NCI-H146 treated with DMSO at 0.1 percent for 48 hours (cell line): ENCODE measurements at regions not wholly inside any gene's neighbourhood (a gene's known extent, or its start where the extent isn't known, plus 50 kb on each side); places are given as distances from the start of the nearest gene placed in this dataset.
"Not testable (repeated sequence)": the region's sequence is repeated elsewhere in the genome, so short reads cannot be mapped to it uniquely, and the experiment has no call there.

Experiments used
- DNase-seq: peaks from one replicate; lab custom pipeline; 2025; ENCODE audit not compliant: unreplicated experiment; lab: John Stamatoyannopoulos, UW

GRCh38 chr6:147954938-147955337, 387.7 kb upstream of the SASH1 start:
- no peak for DNase-seq

- no peak for DNase-seq
Measured at GRCh38 chr6:147958683-147959082, 384.0 kb upstream of the SASH1 start.

GRCh38 chr6:147961481-147962141, 381.0 kb upstream of the SASH1 start:
- no peak for DNase-seq

GRCh38 chr6:147965448-147965847, 377.2 kb upstream of the SASH1 start:
- DNase-seq: not testable (repeated sequence)

GRCh38 chr6:147970970-147971369, 371.7 kb upstream of the SASH1 start:
- DNase-seq: peak; percentile 45

GRCh38 chr6:147972448-147972847, 370.2 kb upstream of the SASH1 start:
- no peak for DNase-seq

- DNase-seq: no peak
Measured at GRCh38 chr6:147973806-147974205, 368.8 kb upstream of the SASH1 start.

GRCh38 chr6:147974376-147974775, 368.3 kb upstream of the SASH1 start:
- peak; percentile 60 for DNase-seq

GRCh38 chr6:147977851-147978465, 364.7 kb upstream of the SASH1 start:
- no peak for DNase-seq

- no peak for DNase-seq
Measured at GRCh38 chr6:147979966-147980365, 362.7 kb upstream of the SASH1 start.

GRCh38 chr6:147983581-147984366, 358.9 kb upstream of the SASH1 start:
- DNase-seq: no peak

GRCh38 chr6:147986846-147987245, 355.8 kb upstream of the SASH1 start:
- DNase-seq: peak; percentile 84

GRCh38 chr6:147990159-147990558, 352.5 kb upstream of the SASH1 start:
- no peak for DNase-seq

- DNase-seq: no peak
Measured at GRCh38 chr6:147991961-147992360, 350.7 kb upstream of the SASH1 start.

- no peak for DNase-seq
Measured at GRCh38 chr6:147999001-147999540, 343.6 kb upstream of the SASH1 start.

GRCh38 chr6:148001844-148002642, 340.6 kb upstream of the SASH1 start:
- DNase-seq: peak; percentile 90

GRCh38 chr6:148004651-148005050, 338.0 kb upstream of the SASH1 start:
- no peak for DNase-seq

GRCh38 chr6:148005806-148006205, 336.8 kb upstream of the SASH1 start:
- DNase-seq: no peak

- not testable (repeated sequence) for DNase-seq
Measured at GRCh38 chr6:148010516-148010915, 332.1 kb upstream of the SASH1 start.

GRCh38 chr6:148016013-148016412, 326.6 kb upstream of the SASH1 start:
- no peak for DNase-seq

GRCh38 chr6:148021165-148021564, 321.5 kb upstream of the SASH1 start:
- no peak for DNase-seq
